Skeletal muscle satellite cell (primary cell): ENCODE measurements at regions not wholly inside any gene's neighbourhood (a gene's known extent, or its start where the extent isn't known, plus 50 kb on each side); places are given as distances from the start of the nearest gene placed in this dataset.
"Not testable (repeated sequence)": the region's sequence is repeated elsewhere in the genome, so short reads cannot be mapped to it uniquely, and the experiment has no call there.

ENCODE experiments used
- H3K27me3 ChIP-seq: 2 replicates; pipeline ENCODE4 v1.7.0; 2013; ENCODE audit warnings: low read length; ENCODE audit not compliant: control insufficient read depth, insufficient read depth
- H3K36me3 ChIP-seq: 2 replicates; pipeline ENCODE4 v1.7.0; 2013; ENCODE audit warnings: mild to moderate bottlenecking, control low read depth, low read length; ENCODE audit not compliant: insufficient read depth
- H3K4me1 ChIP-seq: 2 replicates; pipeline ENCODE4 v1.7.0; 2013; ENCODE audit warnings: low read length; ENCODE audit not compliant: control insufficient read depth, insufficient read depth
- H3K4me2 ChIP-seq: 2 replicates; pipeline ENCODE4 v1.7.0; 2013; ENCODE audit warnings: mild to moderate bottlenecking, low read length
- H3K4me3 ChIP-seq: 2 replicates; pipeline ENCODE4 v1.7.0; 2013; ENCODE audit warnings: low read length
- H3K9ac ChIP-seq: 2 replicates; pipeline ENCODE4 v1.7.0; 2013; ENCODE audit warnings: mild to moderate bottlenecking, low read depth, low read length, moderate library complexity
- H3K9me3 ChIP-seq: replicated peaks from 2 replicates; pipeline ENCODE4 v1.7.0; 2013; ENCODE audit warnings: mild to moderate bottlenecking, control low read depth, low read length

GRCh38 chr13:44845281-44846058, 143.8 kb downstream of the NUFIP1 start:
- H3K4me1 ChIP-seq, result peaks cover 34% of the 10 kb centered on the region
- not testable (repeated sequence) for H3K9ac ChIP-seq, H3K36me3 ChIP-seq, H3K27me3 ChIP-seq, H3K4me2 ChIP-seq, H3K9me3 ChIP-seq, H3K4me3 ChIP-seq

- Histone ChIP-seq H3K36me3 (no peaks in the 10 kb centered on the region), H3K4me3 (no peak overlapping the region), H3K27me3 (no peaks in the 10 kb centered on the region), H3K4me1 (peaks cover 40% of the 10 kb centered on the region), H3K9ac (no peak overlapping the region), H3K4me2 (no peak overlapping the region), H3K9me3 (no peaks in the 10 kb centered on the region)
These were observed 144.5 kb downstream of the NUFIP1 start for GRCh38 chr13:44844786-44845185.

- Histone ChIP-seq H3K4me3 (no peak overlapping the region), H3K4me1 (peaks cover 41% of the 10 kb centered on the region), H3K9me3 (no peaks in the 10 kb centered on the region), H3K4me2 (no peak overlapping the region), H3K36me3 (no peaks in the 10 kb centered on the region), H3K27me3 (no peaks in the 10 kb centered on the region), H3K9ac (no peak overlapping the region)
These were observed 145.9 kb downstream of the NUFIP1 start for GRCh38 chr13:44843403-44843802.

- Histone ChIP-seq H3K4me2 (peak overlapping the region; percentile 27), H3K9me3 (no peaks in the 10 kb centered on the region), H3K4me1 (peaks cover 48% of the 10 kb centered on the region), H3K9ac (no peak overlapping the region), H3K4me3 (no peak overlapping the region), H3K27me3 (no peaks in the 10 kb centered on the region), H3K36me3 (no peaks in the 10 kb centered on the region)
These were observed 147.1 kb downstream of the NUFIP1 start for GRCh38 chr13:44842158-44842557.

- peaks cover 53% of the 10 kb centered on the region for H3K4me1 ChIP-seq
- H3K27me3 ChIP-seq, result no peaks in the 10 kb centered on the region
- H3K4me3 ChIP-seq, result no peak overlapping the region
- no peaks in the 10 kb centered on the region for H3K36me3 ChIP-seq
- H3K4me2 ChIP-seq, result peak overlapping the region; percentile 31
- H3K9me3 ChIP-seq, result no peaks in the 10 kb centered on the region
- no peak overlapping the region for H3K9ac ChIP-seq
These were observed 149.1 kb downstream of the NUFIP1 start for GRCh38 chr13:44840131-44840530.

GRCh38 chr13:44837250-44837649, 152.0 kb downstream of the NUFIP1 start:
- H3K27me3 ChIP-seq, result no peaks in the 10 kb centered on the region
- H3K9me3 ChIP-seq, result no peaks in the 10 kb centered on the region
- H3K9ac ChIP-seq, result peak overlapping the region; percentile 4
- peaks cover 36% of the 10 kb centered on the region for H3K4me1 ChIP-seq
- peak overlapping the region; percentile 2 for H3K4me2 ChIP-seq
- H3K4me3 ChIP-seq, result no peak overlapping the region
- no peaks in the 10 kb centered on the region for H3K36me3 ChIP-seq

GRCh38 chr13:44834404-44834803, 154.9 kb downstream of the NUFIP1 start:
- Histone ChIP-seq H3K4me3 (no peak overlapping the region), H3K4me1 (peaks cover 13% of the 10 kb centered on the region), H3K36me3 (no peaks in the 10 kb centered on the region), H3K27me3 (no peaks in the 10 kb centered on the region), H3K4me2 (no peak overlapping the region), H3K9me3 (no peaks in the 10 kb centered on the region), H3K9ac (no peak overlapping the region)

- Histone ChIP-seq H3K36me3 (no peaks in the 10 kb centered on the region), H3K27me3 (no peaks in the 10 kb centered on the region), H3K9ac (no peak overlapping the region), H3K4me1 (peaks cover 13% of the 10 kb centered on the region), H3K4me2 (no peak overlapping the region), H3K9me3 (no peaks in the 10 kb centered on the region), H3K4me3 (no peak overlapping the region)
These were observed 155.6 kb downstream of the NUFIP1 start for GRCh38 chr13:44833626-44834025.

- Histone ChIP-seq H3K36me3 (no peaks in the 10 kb centered on the region), H3K4me2 (no peak overlapping the region), H3K4me3 (no peak overlapping the region), H3K9me3 (no peaks in the 10 kb centered on the region), H3K4me1 (peaks cover 13% of the 10 kb centered on the region), H3K9ac (no peak overlapping the region), H3K27me3 (no peaks in the 10 kb centered on the region)
These were observed 156.1 kb downstream of the NUFIP1 start for GRCh38 chr13:44833139-44833538.

- Histone ChIP-seq H3K4me1 (no peaks in the 10 kb centered on the region), H3K36me3 (no peaks in the 10 kb centered on the region)
These were observed 162.5 kb downstream of the NUFIP1 start for GRCh38 chr13:44826591-44827350.

GRCh38 chr13:44825953-44826352, 163.3 kb downstream of the NUFIP1 start:
- Histone ChIP-seq H3K36me3 (no peaks in the 10 kb centered on the region), H3K9ac (no peak overlapping the region)

More at GRCh38 chr13:44826591-44827350, 162.5 kb downstream of the NUFIP1 start:
- Histone ChIP-seq H3K9ac (no peak overlapping the region), H3K9me3 (no peaks in the 10 kb centered on the region), H3K27me3 (peaks cover 3% of the 10 kb centered on the region), H3K4me2 (no peak overlapping the region), H3K4me3 (no peak overlapping the region)

More at GRCh38 chr13:44825953-44826352, 163.3 kb downstream of the NUFIP1 start:
- H3K4me3 ChIP-seq, result no peak overlapping the region
- peaks cover 3% of the 10 kb centered on the region for H3K27me3 ChIP-seq
- H3K4me2 ChIP-seq, result no peak overlapping the region
- H3K9me3 ChIP-seq, result no peaks in the 10 kb centered on the region
- H3K4me1 ChIP-seq, result no peaks in the 10 kb centered on the region
